LNCAP (cell line): ENCODE measurements at regions not wholly inside any gene's neighbourhood (a gene's known extent, or its start where the extent isn't known, plus 50 kb on each side); places are given as distances from the start of the nearest gene placed in this dataset.

Experiments used
- TF ChIP-seq, protein P1 (sequence below): fragments of 450-650 bp; IDR thresholded peaks from 2 replicates; pipeline ENCODE4 v1.5.1; 2017; ENCODE audit warnings: mild to moderate bottlenecking

GRCh38 chr3:194067949-194068362 is 68.0 kb upstream of the HES1 start:
- TF ChIP-seq, protein P1, sequence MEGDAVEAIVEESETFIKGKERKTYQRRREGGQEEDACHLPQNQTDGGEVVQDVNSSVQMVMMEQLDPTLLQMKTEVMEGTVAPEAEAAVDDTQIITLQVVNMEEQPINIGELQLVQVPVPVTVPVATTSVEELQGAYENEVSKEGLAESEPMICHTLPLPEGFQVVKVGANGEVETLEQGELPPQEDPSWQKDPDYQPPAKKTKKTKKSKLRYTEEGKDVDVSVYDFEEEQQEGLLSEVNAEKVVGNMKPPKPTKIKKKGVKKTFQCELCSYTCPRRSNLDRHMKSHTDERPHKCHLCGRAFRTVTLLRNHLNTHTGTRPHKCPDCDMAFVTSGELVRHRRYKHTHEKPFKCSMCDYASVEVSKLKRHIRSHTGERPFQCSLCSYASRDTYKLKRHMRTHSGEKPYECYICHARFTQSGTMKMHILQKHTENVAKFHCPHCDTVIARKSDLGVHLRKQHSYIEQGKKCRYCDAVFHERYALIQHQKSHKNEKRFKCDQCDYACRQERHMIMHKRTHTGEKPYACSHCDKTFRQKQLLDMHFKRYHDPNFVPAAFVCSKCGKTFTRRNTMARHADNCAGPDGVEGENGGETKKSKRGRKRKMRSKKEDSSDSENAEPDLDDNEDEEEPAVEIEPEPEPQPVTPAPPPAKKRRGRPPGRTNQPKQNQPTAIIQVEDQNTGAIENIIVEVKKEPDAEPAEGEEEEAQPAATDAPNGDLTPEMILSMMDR: no peak

DNA sequence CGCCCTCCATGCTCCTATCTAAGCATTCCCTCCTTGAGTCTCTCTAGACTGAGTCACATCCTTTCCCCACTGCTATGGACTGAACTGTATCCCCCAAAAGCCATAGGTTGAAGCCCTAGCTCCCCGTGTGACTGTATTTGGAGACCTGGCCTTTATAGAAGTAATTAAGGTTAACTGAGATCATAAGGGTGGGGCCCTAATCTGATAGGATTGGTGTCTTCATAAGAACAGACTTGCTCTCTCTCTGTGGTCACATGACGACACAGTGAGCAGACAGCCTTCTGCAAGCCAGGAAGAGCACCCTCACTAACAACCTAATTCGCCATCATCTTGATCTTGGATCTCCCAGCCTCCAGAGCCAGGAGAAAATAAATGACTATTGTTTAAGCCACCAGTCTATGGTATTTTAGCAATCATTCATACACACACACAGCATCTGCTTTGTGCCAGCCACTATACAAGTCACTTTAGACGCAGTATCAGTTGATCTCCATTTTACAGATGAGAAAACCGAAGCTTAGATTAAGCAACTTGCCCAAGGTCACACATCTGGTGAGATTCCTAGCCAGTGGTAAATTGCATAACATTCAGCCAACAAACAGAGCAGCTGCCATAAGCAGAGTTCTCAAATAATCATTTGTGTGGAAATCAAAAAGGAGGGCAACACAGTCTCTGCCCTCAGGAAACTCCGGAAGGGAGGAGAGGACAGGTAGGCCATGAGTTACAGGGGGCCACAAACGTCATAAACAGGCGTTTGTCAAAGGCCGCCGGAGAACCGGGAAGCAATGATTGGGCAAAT is 66.3 kb upstream of the HES1 start:
- TF ChIP-seq, protein P1: no peak

DNA sequence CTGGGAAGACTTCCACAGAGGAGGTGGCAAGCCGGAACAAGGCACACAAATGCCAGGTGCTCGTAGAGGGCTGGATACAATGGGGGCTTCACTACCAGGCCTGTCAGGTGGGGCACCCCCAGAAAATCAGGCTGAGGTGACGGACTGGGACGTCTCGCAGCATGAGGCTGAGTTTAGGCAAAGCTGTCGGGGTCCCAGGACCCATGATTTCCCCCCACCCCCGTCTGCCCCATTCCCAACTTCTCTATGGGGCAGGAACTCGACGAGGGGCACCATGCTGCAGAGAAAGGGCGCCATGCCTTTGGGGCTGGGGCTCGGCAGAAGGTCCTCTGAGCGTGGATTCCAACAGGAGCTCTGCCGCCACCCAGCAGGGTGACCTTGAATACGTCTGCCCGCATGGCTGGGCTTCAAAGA is 65.7 kb upstream of the HES1 start:
- TF ChIP-seq, protein P1: no peak

DNA sequence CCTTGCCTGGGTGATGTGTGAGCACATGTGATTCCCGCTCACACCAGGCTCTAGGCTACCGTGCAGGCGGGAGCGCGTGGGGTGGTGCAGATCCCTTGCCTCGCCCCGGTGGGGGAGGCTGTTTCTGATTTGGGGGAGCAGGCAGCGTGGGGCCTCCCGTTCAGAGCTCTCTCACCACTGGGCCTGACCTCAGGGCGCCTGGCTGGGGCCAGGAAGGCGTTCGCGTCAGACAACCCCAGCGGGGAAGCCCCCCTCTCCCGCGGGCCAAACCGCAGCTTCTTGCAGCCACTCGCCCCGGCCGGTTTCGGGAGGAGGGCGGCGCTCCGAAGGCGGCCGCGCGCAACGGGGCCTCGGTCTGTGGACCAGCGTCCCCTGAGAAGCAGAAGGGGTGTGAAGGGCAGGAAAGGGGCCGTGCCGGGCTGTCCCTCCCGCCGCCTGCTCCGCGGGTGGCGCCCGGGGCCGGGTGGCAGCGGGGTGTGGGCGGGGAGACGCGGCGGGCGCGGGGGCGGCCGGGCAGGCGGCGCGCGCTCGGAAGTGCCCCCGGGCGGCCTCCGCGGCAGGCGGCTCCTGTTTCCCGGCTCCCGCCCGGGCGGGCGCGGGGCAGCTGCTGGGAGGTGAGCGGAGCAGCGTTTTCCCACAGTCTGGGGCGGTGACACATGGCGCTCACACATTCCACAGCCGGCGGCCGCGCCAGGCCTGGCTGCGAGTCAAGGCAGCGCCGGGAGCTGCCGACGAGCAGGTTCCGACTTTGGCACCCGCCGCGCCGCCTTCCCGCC is 65.1 kb upstream of the HES1 start:
- TF ChIP-seq, protein P1: no peak

- TF ChIP-seq, protein P1: no peak
These were observed 63.9 kb upstream of the HES1 start for GRCh38 chr3:194072097-194072428.

GRCh38 chr3:194072691-194073279 is 63.2 kb upstream of the HES1 start:
- TF ChIP-seq, protein P1: no peak

DNA sequence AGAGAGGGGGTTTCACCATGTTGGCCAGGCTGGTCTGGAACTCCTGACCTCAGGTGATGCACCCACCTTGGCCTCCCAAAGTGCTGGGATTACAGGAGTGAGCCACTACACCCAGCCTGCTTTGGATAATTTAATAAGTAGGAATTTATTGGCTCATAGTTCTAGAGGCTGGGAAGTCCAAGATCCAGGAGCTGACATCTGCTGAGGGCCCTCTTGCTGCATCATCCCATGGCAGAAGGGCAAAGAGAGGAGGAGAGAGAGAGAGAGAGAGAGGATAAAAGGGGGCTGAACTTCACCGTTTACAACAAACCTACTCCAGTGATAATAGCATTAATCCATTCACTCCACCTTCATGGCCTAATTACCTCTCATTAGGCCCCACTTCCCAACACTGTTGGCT is 62.0 kb upstream of the HES1 start:
- TF ChIP-seq, protein P1: no peak
